SK-N-SH (cell line): ENCODE measurements at regions not wholly inside any gene's neighbourhood (a gene's known extent, or its start where the extent isn't known, plus 50 kb on each side); places are given as distances from the start of the nearest gene placed in this dataset.

Experiments
- CTCF ChIA-PET: fragments of 300-600, 350-600 bp; formaldehyde crosslinking; extraction: SDS; loops from one replicate; lab custom pipeline; 2021; lab: Yijun Ruan, JAX
- POLR2A ChIA-PET: fragments of 350-600 bp; sonication (Branson Sonifier 250); formaldehyde crosslinking; extraction: SDS; loops from one replicate; lab custom pipeline; 2020; ENCODE audit warnings: antibody characterized with exemption, inconsistent platforms; lab: Yijun Ruan, JAX
- DNase-seq: peaks from one replicate; pipeline ENCODE4 v3.0.0; 2012
- H2AFZ ChIP-seq: fragments of 200-600 bp; sonication (generic); 2 replicates; pipeline ENCODE4 v1.8.1; 2016; ENCODE audit warnings: antibody characterized with exemption, mild to moderate bottlenecking, low read depth
- H3F3A ChIP-seq: fragments of 200-600 bp; sonication (generic); replicated peaks from 2 replicates; pipeline ENCODE3; 2016; ENCODE audit warnings: antibody characterized with exemption, mild to moderate bottlenecking; ENCODE audit not compliant: insufficient read depth
- H3K27ac ChIP-seq, 2 experiments: fragments of 200-500 bp in 1 of 2; fragments of 200-600 bp in 1 of 2; sonication (Bioruptor generic) in 1 of 2; sonication (generic), shearing (Covaris generic) in 1 of 2; 2 replicates each; pipeline versions ENCODE4 v1.5.1 to v1.6.1; 2014 to 2016; ENCODE audit warnings: low read depth in 2 of 2, inconsistent platforms in 1 of 2, low read length in 1 of 2, mild to moderate bottlenecking in 1 of 2, mixed read lengths in 1 of 2
- H3K27me3 ChIP-seq: fragments of 200-600 bp; sonication (generic), shearing (Covaris generic); 2 replicates; pipeline ENCODE4 v1.6.1; 2016; ENCODE audit warnings: mixed run types; ENCODE audit not compliant: insufficient read depth
- H3K36me3 ChIP-seq, 2 experiments: fragments of 200-500 bp in 1 of 2; fragments of 200-600 bp in 1 of 2; sonication (Bioruptor generic) in 1 of 2; sonication (generic) in 1 of 2; replicated peaks in 1 of 2; 2 replicates each; pipeline versions ENCODE3 to v1.5.1; 2014 to 2016; ENCODE audit warnings: low read length in 1 of 2, mild to moderate bottlenecking in 1 of 2; ENCODE audit not compliant: insufficient read depth in 2 of 2, control insufficient read depth in 1 of 2
- H3K4me1 ChIP-seq, 2 experiments: fragments of 200-500 bp in 1 of 2; fragments of 200-600 bp in 1 of 2; sonication (Bioruptor generic) in 1 of 2; sonication (generic), shearing (Covaris generic) in 1 of 2; 2 replicates each; pipeline versions ENCODE4 v1.5.1 to v1.6.1; 2014 to 2016; ENCODE audit warnings: low read depth in 1 of 2, low read length in 1 of 2, mixed run types in 1 of 2; ENCODE audit not compliant: insufficient read depth in 2 of 2, control insufficient read depth in 1 of 2
- H3K4me2 ChIP-seq: fragments of 200-600 bp; sonication (generic), shearing (Covaris generic); 2 replicates; pipeline ENCODE4 v1.6.1; 2017; ENCODE audit warnings: mixed run types
- H3K4me3 ChIP-seq, 2 experiments: fragments of 200-500 bp in 1 of 2; fragments of 200-600 bp in 1 of 2; sonication (Bioruptor generic) in 1 of 2; sonication (generic), shearing (Covaris generic) in 1 of 2; 2 replicates each; pipeline versions ENCODE4 v1.5.1 to v1.8.1; 2014 to 2016; ENCODE audit warnings: low read depth in 2 of 2, inconsistent platforms in 1 of 2, low read length in 1 of 2, mild to moderate bottlenecking in 1 of 2, mixed read lengths in 1 of 2, moderate library complexity in 1 of 2
- H3K79me2 ChIP-seq: fragments of 200-600 bp; sonication (generic); 2 replicates; pipeline ENCODE4 v1.8.1; 2017; ENCODE audit warnings: mild to moderate bottlenecking; ENCODE audit not compliant: insufficient read depth
- H3K9ac ChIP-seq: fragments of 200-600 bp; sonication (generic); 2 replicates; pipeline ENCODE4 v1.6.1; 2017; ENCODE audit warnings: mixed run types
- H3K9me2 ChIP-seq: fragments of 200-600 bp; sonication (generic); 2 replicates; pipeline ENCODE4 v1.6.1; 2017; ENCODE audit warnings: mixed run types
- H3K9me3 ChIP-seq: fragments of 200-600 bp; sonication (generic); 2 replicates; pipeline ENCODE4 v1.6.1; 2017; ENCODE audit warnings: mixed run types, mild to moderate bottlenecking, moderate library complexity
- H4K20me1 ChIP-seq: fragments of 200-600 bp; sonication (generic); 2 replicates; pipeline ENCODE4 v1.6.1; 2017; ENCODE audit warnings: mild to moderate bottlenecking, mixed run types; ENCODE audit not compliant: insufficient read depth
- EP300 ChIP-seq, 2 experiments: IDR thresholded peaks; 2 replicates each; pipeline versions ENCODE4 v1.4.0 to v1.6.1; 2012; ENCODE audit warnings: borderline replicate concordance in 1 of 2, low read depth in 1 of 2, low read length in 1 of 2
- FOSL2 ChIP-seq: IDR thresholded peaks from 2 replicates; pipeline ENCODE4 v1.4.0; 2012; ENCODE audit warnings: low read depth, mild to moderate bottlenecking, moderate library complexity, borderline replicate concordance
- FOXM1 ChIP-seq: IDR thresholded peaks from 2 replicates; pipeline ENCODE4 v1.4.0; 2012; ENCODE audit warnings: low read depth, mild to moderate bottlenecking
- GABPA ChIP-seq: IDR thresholded peaks from 2 replicates; pipeline ENCODE4 v1.4.0; 2012; ENCODE audit warnings: low read depth, mild to moderate bottlenecking
- GATA2 ChIP-seq: sonication (generic); formaldehyde crosslinking; IDR thresholded peaks from 2 replicates; pipeline ENCODE4 v1.5.0; 2020; ENCODE audit warnings: mild to moderate bottlenecking, missing genetic modification reagents
- IRF3 ChIP-seq: fragments of 150-350 bp; IDR thresholded peaks from 2 replicates; pipeline ENCODE4 v1.6.1; 2016; ENCODE audit warnings: mild to moderate bottlenecking, low read depth, low read length
- MEF2A ChIP-seq: IDR thresholded peaks from 2 replicates; pipeline ENCODE4 v1.4.0; 2012; ENCODE audit warnings: low read depth, borderline replicate concordance
- MXI1 ChIP-seq: IDR thresholded peaks from 2 replicates; pipeline ENCODE4 v1.6.1; 2012; ENCODE audit warnings: mild to moderate bottlenecking, low read depth, low read length, improper control_type of control experiment
- POLR2AphosphoS5 ChIP-seq: IDR thresholded peaks from 2 replicates; pipeline ENCODE4 v1.6.1; 2012; ENCODE audit warnings: low read depth, low read length
- RAD21 ChIP-seq: IDR thresholded peaks from 2 replicates; pipeline ENCODE4 v1.6.1; 2012; ENCODE audit warnings: mild to moderate bottlenecking, low read length
- RCOR1 ChIP-seq: fragments of 150-350 bp; IDR thresholded peaks from 2 replicates; pipeline ENCODE4 v1.6.1; 2017; ENCODE audit warnings: antibody characterized with exemption, low read length
- RFX5 ChIP-seq: IDR thresholded peaks from 2 replicates; pipeline ENCODE4 v1.6.1; 2012; ENCODE audit warnings: mild to moderate bottlenecking, improper control_type of control experiment, low read length
- RXRA ChIP-seq: IDR thresholded peaks from 2 replicates; pipeline ENCODE4 v1.4.0; 2012; ENCODE audit warnings: low read depth, mild to moderate bottlenecking, borderline replicate concordance
- SMC3 ChIP-seq: IDR thresholded peaks from 2 replicates; pipeline ENCODE4 v1.6.1; 2012; ENCODE audit warnings: low read depth, low read length, improper control_type of control experiment
- TAF1 ChIP-seq: IDR thresholded peaks from 2 replicates; pipeline ENCODE4 v1.6.1; 2012; ENCODE audit warnings: low read depth, mild to moderate bottlenecking, low read length, moderate library complexity, borderline replicate concordance
- TCF12 ChIP-seq: IDR thresholded peaks from 2 replicates; pipeline ENCODE4 v1.4.0; 2012
- USF2 ChIP-seq: fragments of 150-350 bp; IDR thresholded peaks from 2 replicates; pipeline ENCODE4 v1.6.1; 2017; ENCODE audit warnings: antibody characterized with exemption, low read length, low read depth, borderline replicate concordance
- YY1 ChIP-seq: IDR thresholded peaks from 2 replicates; pipeline ENCODE4 v1.4.0; 2012; ENCODE audit warnings: low read depth, mild to moderate bottlenecking
- WGBS: methylation state at CpG from one replicate; pipeline ENCODE4 v1.1.6; 2017; ENCODE audit warnings: low lambda C conversion rate; 5-methylcytosine and 5-hydroxymethylcytosine counted together
- TF ChIP-seq, protein P1 (sequence below): IDR thresholded peaks from 2 replicates; pipeline ENCODE4; 2012
- TF ChIP-seq, protein P2 (sequence below): IDR thresholded peaks from 2 replicates; pipeline ENCODE4 v1.6.1; 2012; ENCODE audit warnings: mild to moderate bottlenecking, low read depth, low read length, moderate library complexity
- TF ChIP-seq, protein P3 (sequence below): IDR thresholded peaks from 2 replicates; pipeline ENCODE4 v1.4.0; 2012; ENCODE audit warnings: low read depth, borderline replicate concordance

DNA sequence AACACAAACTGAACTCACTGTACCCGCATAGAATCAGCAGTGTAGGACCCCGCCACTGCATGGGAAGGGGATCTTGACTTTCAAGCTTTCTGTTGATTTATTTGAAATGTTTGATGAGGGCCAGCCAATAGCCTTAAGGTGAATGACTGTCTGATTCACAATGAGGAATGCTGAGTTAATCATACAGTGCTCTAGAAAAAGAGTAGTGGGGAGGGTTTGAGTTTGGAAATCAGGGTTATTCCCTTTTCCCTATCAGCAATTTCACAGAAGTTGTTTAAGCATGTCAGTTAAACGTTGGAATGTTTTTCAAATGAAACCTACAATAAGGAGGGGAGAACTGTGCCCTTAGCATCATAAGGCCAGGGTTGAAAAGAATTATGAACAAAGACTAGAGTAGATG lies 937.5 kb downstream of the GRID1 start:
- H3K9ac ChIP-seq, result no peak overlapping the region
- H3K27ac ChIP-seq, result no peak overlapping the region
- no peak overlapping the region for H2AFZ ChIP-seq
- H3K79me2 ChIP-seq, result no peaks in the 10 kb centered on the region
- CTCF ChIA-PET, result interaction anchor here (1.0 kb wide), 1 partner anchor 9 kb away, joined by 3 read pairs; no protein-coding TSS in a partner anchor
- POLR2A ChIA-PET, result no interaction called here
- TF ChIP-seq MXI1, result no peak
- TF ChIP-seq GABPA, result no peak
- no peak for TF ChIP-seq RFX5
- no peak for TF ChIP-seq RXRA
- TF ChIP-seq RAD21, result no peak
- no peak for TF ChIP-seq FOSL2
- no peak for TF ChIP-seq SMC3
- no peak for TF ChIP-seq POLR2AphosphoS5
- no peak for TF ChIP-seq YY1
- no peak for TF ChIP-seq EP300 (IDR thresholded peaks at IDR 0.05; ENCODE audit: borderline replicate concordance in 1 of 2, low read depth in 1 of 2, low read length in 1 of 2)
- TF ChIP-seq TAF1, result no peak
- TF ChIP-seq GATA2, result no peak
- TF ChIP-seq, protein P1, sequence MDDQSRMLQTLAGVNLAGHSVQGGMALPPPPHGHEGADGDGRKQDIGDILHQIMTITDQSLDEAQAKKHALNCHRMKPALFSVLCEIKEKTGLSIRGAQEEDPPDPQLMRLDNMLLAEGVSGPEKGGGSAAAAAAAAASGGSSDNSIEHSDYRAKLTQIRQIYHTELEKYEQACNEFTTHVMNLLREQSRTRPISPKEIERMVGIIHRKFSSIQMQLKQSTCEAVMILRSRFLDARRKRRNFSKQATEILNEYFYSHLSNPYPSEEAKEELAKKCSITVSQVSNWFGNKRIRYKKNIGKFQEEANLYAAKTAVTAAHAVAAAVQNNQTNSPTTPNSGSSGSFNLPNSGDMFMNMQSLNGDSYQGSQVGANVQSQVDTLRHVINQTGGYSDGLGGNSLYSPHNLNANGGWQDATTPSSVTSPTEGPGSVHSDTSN, result no peak
- TF ChIP-seq RCOR1, result no peak
- no peak for TF ChIP-seq MEF2A
- no peak for TF ChIP-seq IRF3
- TF ChIP-seq USF2, result no peak
- no peaks in the 10 kb centered on the region for H3K9me2 ChIP-seq
- no peaks in the 10 kb centered on the region; a peak in 1 of 4 replicates for H3K4me1 ChIP-seq
- H3K9me3 ChIP-seq, result no peaks in the 10 kb centered on the region
- H3K27me3 ChIP-seq, result no peaks in the 10 kb centered on the region
- 22% methylated on average over 3 of the region's 3 CpGs for WGBS
- no peak overlapping the region for H3K4me3 ChIP-seq
- H4K20me1 ChIP-seq, result no peaks in the 10 kb centered on the region
- H3F3A ChIP-seq, result no peaks in the 10 kb centered on the region
- H3K36me3 ChIP-seq, result no peaks in the 10 kb centered on the region
- H3K4me2 ChIP-seq, result no peak overlapping the region
- no peak for DNase-seq

DNA sequence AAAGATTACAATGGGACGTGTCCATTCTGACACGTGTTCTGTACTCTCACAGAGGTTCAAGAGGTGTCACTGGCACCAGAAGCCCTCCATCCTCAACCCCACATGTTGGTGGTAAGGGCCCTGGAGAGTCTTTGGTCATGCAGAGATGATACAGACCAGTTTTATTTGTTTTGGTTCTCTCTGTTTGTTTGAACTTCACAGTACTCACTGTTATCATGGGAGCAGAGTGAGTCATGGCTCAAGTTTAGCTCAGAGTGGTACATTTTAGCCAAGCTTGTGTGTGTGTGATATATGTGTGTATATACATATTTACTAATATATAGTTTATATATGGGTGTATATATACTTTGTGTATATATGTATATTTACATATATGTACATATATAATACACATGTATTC lies 935.6 kb downstream of the GRID1 start:
- no peak overlapping the region for H3K4me2 ChIP-seq
- H2AFZ ChIP-seq, result no peak overlapping the region
- no peak overlapping the region for H3K4me3 ChIP-seq
- no peaks in the 10 kb centered on the region for H3F3A ChIP-seq
- no peaks in the 10 kb centered on the region for H3K36me3 ChIP-seq
- no peaks in the 10 kb centered on the region for H3K79me2 ChIP-seq
- 11% methylated on average over 2 of the region's 2 CpGs for WGBS
- no peaks in the 10 kb centered on the region for H3K27me3 ChIP-seq
- H3K9ac ChIP-seq, result no peak overlapping the region
- H3K9me3 ChIP-seq, result no peaks in the 10 kb centered on the region
- no peak for DNase-seq
- no peaks in the 10 kb centered on the region for H3K9me2 ChIP-seq
- H4K20me1 ChIP-seq, result no peaks in the 10 kb centered on the region
- ChIA-PET CTCF (no interaction called here), POLR2A (no interaction called here)
- peaks cover 0 to 8% of the 10 kb centered on the region in 2 experiments; a peak in 1 of 4 replicates for H3K4me1 ChIP-seq
- no peak overlapping the region for H3K27ac ChIP-seq
- no peak for TF ChIP-seq TCF12
- no peak for TF ChIP-seq GATA2
- TF ChIP-seq SMC3, result no peak
- no peak for TF ChIP-seq RFX5
- TF ChIP-seq, protein P2, sequence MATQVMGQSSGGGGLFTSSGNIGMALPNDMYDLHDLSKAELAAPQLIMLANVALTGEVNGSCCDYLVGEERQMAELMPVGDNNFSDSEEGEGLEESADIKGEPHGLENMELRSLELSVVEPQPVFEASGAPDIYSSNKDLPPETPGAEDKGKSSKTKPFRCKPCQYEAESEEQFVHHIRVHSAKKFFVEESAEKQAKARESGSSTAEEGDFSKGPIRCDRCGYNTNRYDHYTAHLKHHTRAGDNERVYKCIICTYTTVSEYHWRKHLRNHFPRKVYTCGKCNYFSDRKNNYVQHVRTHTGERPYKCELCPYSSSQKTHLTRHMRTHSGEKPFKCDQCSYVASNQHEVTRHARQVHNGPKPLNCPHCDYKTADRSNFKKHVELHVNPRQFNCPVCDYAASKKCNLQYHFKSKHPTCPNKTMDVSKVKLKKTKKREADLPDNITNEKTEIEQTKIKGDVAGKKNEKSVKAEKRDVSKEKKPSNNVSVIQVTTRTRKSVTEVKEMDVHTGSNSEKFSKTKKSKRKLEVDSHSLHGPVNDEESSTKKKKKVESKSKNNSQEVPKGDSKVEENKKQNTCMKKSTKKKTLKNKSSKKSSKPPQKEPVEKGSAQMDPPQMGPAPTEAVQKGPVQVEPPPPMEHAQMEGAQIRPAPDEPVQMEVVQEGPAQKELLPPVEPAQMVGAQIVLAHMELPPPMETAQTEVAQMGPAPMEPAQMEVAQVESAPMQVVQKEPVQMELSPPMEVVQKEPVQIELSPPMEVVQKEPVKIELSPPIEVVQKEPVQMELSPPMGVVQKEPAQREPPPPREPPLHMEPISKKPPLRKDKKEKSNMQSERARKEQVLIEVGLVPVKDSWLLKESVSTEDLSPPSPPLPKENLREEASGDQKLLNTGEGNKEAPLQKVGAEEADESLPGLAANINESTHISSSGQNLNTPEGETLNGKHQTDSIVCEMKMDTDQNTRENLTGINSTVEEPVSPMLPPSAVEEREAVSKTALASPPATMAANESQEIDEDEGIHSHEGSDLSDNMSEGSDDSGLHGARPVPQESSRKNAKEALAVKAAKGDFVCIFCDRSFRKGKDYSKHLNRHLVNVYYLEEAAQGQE, result no peak
- TF ChIP-seq, protein P3, sequence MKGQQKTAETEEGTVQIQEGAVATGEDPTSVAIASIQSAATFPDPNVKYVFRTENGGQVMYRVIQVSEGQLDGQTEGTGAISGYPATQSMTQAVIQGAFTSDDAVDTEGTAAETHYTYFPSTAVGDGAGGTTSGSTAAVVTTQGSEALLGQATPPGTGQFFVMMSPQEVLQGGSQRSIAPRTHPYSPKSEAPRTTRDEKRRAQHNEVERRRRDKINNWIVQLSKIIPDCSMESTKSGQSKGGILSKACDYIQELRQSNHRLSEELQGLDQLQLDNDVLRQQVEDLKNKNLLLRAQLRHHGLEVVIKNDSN, result no peak
- no peak for TF ChIP-seq FOXM1
